DMS 273 (cell line): ENCODE measurements at regions not wholly inside any gene's neighbourhood (a gene's known extent, or its start where the extent isn't known, plus 50 kb on each side); places are given as distances from the start of the nearest gene placed in this dataset.
"Not testable (repeated sequence)": the region's sequence is repeated elsewhere in the genome, so short reads cannot be mapped to it uniquely, and the experiment has no call there.

Experiments
- DNase-seq: peaks from one replicate; lab custom pipeline; 2025; ENCODE audit not compliant: unreplicated experiment; lab: John Stamatoyannopoulos, UW

DNA sequence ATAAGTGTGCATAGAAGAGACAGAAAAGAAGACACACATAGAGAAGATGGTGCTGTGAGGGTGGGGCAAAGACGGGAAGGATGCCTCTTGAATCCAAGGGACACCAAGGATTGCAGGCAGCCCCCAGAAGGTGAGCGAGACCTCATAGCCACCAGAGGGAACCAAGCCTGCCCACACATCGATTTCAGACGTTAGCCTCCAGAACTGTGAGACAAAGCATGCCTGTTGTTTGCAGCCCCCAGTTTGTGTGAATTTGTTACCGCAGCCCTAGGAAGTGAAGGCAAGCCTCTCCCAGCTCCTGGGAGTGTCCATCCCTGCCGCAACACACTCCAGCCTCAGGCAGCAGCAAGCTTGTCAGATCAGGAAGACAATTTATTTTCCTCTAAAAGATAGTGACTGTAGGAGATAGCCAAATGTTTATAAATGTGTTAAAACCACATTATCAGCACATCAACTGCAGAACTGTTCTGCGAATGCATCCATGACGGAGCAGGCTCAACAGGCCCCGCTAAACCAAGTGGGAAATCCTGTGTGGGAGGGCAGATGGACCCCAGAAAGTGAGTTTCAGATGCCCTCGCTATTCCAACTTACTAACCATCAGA is 543.3 kb downstream of the MATN1 start:
- DNase-seq = no peak

DNA sequence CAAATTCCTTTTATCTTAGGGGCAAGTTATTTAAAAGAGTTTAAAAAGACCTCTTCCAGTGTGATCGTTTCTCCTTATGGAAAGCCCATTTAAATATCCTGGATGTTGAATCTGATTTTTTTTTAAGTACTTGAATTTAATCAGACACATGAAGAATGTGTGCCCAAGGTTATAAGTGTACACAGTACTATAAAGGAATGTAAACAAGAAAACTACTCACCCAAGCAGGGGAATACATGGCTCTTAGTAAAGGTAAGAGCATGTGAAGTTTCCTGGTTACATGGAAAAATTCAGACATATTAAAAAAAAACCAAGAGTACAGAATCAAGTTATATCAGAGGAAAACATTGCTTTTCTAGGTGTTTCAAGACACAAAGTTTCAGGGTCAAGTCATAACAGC is 546.9 kb downstream of the MATN1 start:
- no peak for DNase-seq

DNA sequence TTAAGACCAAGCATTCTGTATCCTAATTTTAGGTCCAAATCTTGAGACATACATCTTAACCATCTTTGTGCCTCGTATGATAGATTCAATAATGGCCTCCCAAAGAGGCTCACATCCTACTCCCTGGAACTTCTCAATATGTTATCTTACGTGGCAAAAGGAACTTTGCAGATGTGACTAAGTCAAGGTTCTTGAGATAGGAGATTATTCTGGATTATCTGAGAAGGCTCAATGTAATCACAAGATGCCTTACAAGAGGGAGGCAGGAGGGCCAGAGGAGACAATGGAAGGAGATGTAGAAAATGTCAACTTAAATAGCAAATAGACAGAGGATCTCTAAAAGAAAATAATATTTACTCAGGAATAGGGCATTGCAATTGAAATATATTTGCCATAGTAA is 548.9 kb downstream of the MATN1 start:
- no peak for DNase-seq

DNA sequence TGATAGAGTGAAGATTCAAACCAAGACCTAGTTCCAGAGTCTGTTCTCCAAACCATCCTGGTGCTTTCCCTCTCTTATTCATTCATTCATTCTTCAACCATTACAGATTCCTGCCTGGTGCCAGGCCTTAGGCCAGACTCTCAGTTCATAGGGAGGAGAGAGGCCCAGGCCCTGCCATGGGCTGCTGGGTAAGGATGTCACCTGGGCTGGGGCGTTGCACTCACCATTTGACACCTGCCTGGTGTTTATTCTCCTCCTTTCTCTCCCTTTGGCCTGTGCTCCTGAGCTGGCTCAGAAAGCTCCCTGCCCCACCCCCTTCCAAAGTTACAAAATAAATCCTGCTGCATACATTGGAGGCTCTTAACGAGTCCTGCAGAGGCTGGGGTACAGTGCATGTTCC is 549.8 kb downstream of the MATN1 start:
- no peak for DNase-seq

DNA sequence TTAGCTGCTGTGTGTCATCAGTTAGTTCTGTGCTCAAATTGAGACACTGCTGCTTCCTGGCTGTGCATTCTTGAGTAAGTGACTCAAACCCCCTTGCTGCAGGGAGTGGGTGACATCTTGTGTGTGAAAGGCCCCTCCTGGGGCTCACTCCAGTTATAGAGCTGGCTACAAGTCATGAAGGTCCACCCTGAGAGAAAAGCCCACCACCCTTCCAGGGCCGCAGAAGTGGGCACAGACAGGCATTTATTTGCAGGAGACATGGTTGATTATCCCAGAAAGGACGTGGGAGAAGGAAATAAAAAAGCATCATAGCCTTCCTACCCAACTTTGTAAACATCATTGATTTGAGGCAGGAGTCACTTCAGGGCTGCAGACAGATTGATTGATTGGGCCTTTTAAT is 550.6 kb downstream of the MATN1 start:
- DNase-seq = no peak

DNA sequence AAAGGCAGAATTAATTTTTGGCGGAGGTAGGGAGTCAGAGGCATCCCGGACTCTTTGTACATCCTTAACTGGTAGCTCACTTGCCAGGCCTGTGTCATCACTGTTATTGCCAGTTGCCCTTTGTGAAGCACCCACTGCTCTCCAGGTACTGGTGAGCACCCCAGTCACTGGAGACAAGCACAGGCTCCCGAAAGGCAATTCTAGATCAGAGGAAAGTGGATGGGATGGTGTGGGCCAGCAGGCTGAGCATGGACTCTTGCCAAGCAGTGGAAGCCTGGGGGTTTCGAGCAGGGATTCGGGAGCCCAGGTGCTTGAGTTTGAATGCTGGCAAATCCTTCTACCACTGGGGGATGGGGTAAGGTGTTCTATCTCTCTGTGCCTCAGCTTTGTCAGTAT is 551.1 kb downstream of the MATN1 start:
- no peak for DNase-seq

DNA sequence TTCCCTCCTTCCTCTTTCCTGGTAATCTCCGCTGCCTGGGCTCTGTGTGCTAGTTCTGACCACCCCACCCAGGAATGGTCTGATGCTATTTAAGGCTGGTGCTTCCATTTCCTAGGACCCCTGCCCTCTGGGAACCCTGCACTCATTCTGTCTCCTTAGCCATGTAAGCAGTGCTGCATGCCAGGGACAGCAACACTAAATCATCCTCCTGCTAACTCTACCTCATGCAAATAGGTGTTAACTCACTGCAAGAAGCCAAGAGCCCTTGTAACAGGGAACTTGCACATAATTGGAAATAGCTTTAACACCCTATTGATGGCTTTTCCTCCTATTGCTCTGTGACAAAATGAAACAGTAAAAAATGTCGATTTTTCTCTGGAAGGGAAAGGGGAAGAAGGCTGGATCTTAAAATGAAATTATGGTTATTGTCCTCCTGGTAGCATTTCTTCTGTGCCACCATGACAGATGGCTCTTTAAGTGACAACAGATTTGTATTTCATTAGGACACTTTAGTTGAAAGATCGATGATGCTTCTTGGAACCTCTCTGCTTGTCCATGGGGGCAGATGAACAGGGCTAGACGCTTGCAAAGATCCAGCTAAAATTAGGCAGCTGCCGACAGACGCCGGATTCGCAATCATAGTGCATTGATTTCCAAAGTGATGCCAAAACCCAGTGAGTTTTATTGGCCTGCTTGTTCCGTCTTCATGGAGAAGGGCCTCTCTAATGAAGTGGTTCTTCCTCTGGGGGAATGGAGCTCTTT is 551.7 kb downstream of the MATN1 start:
- no peak for DNase-seq

DNA sequence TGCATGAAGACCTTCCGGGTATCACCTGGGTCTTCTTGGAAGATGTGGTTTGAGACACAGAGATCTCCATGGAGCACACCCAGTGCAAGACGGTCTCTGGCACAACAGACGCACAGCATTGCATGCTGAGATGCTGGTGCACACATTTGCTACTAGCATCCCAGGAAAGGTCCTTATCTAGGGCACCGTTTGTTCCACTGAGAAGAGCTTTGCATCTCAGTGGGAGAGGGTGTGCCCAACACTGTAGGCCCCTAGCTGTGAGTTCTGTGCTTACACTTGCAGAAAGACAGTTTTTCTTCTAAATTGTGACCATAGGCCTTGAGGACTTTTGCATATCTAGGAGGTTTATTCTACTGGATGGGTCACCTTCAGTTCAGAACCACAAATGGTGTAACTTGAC is 554.1 kb downstream of the MATN1 start:
- no peak for DNase-seq

DNA sequence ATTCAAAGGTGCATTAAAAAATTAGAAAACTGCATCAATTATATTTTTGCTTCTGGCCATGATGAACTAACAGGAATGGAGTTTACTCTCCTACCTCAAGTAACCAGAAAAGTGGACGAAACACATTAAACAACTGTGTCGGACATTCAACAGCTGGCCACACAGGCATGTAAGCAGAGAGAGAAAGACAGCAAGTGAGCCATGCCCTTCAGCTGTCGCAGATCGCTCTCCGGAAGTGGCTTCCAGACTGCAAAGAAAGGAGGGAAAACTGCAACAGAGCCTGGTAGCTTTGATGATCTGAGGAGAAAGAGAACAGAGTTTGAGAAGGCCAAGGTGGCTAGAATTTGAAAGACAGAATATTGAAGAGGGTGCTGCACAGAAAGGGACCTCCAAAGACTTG is 557.2 kb downstream of the MATN1 start:
- no peak for DNase-seq

DNA sequence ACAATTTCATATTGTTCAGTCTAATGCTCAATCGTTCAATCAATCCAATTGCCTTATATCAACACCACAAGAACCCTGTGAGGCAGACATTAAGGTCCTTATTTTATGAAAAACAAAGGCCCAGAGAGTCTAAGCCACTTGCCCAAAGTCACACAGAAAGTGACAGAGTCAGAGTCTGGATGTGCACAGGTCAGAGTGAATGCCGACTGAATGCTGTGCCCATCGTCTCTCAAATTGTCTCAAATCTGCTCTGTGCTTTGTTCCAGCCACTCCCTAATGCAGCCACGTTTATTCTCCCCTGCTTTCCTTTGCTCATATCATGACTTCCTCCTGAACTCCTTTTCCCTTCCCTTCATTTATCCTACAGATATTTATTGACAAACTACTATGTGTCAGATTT is 558.3 kb downstream of the MATN1 start:
- DNase-seq = no peak

DNA sequence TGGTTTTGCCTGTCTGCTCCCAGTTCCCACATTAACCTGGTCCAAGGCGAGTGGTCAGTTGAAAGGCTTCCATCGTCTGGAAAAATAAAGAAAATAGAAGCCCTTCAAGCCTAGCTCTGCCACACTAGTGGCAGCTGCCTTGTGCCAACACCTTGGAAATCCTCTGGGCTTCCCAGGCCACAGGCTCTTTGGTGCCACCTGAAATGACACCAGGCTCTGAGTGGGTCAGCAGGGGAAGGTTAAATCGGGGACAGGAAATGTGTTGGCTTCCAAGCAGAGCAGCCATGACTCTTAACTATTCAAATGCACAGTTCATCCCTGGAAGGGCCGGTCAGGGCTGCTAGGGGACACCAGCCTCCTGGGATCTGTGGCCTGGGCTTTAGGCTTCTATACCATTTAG is 558.7 kb downstream of the MATN1 start:
- DNase-seq = no peak

DNA sequence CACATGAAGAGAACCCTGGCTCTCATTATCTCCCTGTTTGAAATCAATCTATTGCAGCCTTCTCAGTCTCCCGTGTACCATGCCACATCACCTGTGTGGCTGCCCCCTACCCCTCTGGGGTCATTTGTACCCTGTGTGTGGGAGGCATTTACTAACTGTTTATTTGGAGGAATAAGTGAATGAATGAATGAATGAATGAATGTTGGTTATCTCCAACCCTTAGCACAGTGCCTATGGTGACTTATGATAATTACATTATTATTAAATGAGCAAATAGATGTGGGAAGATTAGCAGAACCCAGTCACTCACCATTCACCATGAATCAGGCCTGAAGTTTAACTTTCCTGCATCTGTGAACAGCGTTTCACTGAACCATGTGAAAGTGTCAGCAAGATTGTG is 560.8 kb downstream of the MATN1 start:
- no peak for DNase-seq

DNA sequence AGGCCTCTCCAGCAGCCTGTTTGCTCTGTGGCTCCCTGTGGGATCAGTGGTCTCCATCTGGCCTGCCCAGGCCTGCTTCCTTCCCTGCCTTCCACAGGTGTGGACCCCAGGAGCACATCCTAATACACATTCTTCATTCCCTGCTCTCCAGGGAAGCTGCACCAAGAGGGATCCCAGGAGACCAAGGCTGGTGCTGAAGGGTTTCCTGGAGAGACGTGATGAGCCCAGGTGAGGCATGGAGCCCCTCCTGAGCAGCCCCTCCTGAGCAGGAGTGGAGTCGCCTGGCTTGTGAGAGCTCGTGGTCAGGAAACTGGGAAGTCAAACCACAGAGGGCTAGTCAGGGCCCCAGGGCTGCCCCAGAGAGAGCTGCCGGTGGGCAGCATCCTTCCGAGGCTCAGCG is 561.4 kb downstream of the MATN1 start:
- DNase-seq = no peak

DNA sequence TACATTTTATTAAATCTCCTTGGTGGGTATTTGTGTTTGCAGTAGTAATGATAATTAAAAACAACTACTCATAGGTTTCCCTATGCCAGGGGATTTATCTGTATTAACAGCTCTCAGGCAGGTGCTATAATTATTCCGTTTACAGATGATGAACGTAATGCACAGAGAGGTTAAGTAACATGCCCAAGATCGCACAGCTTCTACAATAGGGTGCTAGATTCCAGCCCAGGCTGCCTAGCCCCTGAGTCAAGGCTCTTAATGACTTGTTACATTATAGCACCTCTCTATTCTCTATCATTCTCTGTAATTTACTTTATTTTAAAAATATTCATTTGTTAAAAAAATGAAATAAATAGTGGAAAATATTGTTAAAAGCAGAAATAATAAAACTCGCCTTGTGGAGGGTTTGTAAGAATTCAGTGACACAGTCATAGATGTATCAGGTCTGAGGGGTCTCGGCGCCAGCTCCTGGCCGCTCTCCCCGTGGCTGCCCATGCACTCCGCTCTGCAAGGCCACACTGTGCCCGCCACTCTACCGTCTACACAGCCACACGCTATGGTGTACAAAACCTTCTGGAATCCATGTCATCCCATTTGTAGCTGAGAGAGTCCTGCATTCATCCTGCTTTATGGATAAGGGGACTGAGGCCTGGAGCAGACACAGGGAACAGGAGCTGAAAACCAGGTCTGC is 562.2 kb downstream of the MATN1 start:
- DNase-seq = no peak

DNA sequence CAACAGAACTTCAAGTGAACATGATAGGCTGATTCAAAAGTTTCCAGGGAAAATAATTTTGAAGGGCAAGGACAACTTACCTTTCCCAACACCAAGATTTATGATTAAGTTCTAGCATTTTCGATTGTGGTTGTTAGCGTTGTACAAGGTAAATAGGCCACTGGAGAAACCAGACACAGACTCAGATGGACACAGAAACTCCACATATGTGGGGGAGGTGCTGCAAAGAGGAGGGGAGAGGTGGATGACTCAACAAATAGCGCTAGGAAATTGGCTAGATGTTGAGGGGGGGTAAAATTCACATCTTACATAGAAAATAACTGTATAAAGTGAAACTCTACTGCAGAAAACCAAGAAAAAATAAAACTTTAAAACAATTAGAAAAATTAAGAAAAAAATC is 564.4 kb downstream of the MATN1 start:
- DNase-seq = no peak

DNA sequence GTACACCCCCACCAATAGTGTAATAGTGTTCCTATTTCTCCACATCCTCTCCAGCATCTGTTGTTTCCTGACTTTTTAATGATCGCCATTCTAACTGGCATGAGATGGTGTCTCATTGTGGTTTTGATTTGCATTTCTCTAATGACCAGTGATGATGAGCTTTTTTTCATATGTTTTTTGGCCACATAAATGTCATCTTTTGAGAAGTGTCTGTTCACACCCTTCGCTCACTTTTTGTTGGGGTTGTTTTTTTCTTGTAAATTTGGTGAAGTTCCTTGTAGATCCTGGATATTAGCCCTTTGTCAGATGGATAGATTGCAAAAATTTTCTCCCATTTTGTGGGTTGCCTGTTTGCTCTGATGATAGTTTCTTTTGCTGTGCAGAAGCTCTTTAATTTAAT is 567.7 kb downstream of the MATN1 start:
- not testable (repeated sequence) for DNase-seq

DNA sequence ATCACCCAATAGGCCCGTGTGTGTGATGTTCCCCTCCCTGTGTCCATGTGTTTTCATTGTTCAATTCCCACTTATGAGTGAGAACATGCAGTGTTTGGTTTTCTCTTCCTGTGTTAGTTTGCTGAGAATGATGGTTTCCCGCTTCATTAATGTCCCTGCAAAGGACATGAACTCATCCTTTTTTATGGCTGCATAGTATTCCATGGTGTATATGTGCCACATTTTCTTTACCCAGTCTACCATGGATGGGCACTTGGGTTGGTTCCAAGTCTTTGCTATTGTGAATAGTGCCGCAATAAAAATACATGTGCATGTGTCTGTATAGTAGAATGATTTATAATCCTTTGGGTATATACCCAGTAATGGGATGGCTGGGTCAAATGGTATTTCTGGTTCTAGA is 568.1 kb downstream of the MATN1 start:
- not testable (repeated sequence) for DNase-seq

DNA sequence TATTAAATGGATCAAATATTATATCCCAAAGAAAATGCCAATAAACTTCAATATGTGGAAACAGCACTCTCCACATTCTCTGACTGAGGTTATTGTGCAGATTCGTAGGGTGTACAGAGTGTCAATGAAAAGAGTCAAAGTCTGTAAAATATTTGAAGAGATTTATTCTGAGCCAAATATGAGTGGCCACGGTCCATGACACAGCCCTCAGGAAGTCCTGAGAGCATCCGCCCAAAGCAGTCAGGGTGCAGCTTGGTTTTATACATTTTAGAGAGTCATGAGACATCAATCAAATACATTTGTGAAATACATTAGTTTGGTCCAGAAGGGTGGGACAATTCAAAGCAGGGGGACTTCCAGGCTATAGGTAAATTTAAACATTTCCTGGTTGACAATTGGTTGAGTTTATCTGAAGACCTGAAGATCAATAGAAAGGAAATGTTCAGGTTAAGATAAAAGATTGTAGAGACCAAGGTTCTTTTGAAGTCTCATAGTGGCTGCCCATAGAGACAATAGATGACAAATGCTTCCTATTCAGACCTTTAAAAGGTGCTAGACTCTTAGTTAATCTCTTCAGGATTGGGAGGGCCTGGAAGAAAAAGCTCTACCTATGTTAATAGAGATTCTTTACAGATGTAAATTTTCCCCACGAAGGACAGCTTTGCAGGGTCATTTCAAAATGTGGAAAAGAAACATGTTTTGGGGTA is 569.5 kb downstream of the MATN1 start:
- no peak for DNase-seq

DNA sequence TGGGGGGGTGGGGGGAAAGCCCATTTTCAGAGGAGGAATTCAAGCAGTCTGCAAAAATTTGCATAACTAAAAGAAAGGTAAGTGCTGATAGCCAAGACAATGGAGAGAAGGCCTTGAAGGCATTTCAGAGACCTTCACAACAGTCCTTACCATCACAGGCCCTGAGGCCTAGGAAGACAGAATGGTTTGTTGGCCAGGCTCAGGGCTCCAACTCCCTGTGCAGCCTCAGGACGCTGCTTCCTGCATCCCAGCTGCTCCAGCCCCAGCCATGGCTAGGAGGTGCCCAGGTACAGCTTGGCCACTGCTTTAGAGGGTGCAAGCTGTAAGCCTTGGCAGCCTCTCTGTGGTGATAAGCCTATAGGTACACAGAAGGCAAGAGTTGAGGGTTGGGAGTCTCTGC is 571.6 kb downstream of the MATN1 start:
- no peak for DNase-seq

DNA sequence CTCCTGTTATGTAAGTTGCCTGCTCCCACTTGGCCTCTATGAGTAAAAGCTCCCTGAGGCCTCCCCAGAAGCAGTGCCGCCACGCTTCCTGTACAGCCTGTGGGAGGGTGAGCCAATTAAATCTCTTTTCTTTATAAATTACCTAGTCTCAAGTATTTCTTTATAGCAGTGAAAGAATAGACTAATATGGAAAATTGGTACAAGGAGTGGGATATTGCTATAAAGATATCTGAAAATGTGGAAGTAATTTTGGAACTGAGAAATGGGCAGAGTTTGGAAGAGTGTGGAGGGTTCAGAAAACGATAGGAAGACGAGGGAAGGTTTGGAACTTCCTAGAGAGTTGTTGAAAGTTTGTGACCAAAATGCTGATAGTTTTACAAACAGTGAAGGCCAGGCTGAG is 572.3 kb downstream of the MATN1 start:
- DNase-seq = no peak

DNA sequence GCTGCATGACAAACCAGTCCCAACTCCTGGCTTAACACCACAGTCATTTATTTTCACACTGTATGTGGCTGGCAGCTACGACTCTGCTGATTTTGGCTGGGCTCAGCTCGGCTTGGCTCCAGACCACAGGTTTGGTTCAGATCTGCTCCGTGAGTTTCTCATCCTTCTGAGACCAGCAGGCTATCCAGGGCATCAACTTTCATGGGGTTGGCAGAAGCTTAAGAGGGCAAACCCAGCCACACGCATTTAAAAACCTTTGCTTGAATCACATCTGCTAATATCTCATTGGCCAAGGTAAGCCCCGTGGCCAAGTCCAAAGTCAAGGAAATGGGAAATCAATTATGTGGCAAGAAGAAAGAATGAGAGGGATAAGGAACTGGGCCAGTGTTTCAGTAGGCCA is 574.2 kb downstream of the MATN1 start:
- DNase-seq = no peak

DNA sequence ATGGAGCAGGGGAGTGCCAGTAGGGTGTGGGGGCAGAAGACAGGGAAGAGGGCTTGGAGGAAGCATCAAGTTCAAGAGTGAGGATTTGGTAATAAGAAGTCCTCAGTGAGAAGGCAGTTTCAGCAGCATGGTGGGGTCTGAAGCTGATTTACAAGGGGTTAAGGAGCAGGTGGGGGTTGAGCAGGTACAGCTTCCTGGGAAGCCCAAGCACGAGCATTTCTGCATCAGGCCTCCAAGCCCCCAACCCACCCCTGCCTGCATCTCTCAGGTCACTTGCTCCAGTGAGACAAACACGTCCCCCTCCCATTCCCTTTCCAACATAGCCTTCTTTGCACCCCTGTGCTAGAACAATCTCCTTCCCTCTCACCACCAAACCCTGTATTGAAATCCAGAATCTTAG is 574.7 kb downstream of the MATN1 start:
- no peak for DNase-seq
